ENCODE measurements at regions not wholly inside any gene's neighbourhood (a gene's known extent, or its start where the extent isn't known, plus 50 kb on each side); places are given as distances from the start of the nearest gene placed in this dataset.

DNA sequence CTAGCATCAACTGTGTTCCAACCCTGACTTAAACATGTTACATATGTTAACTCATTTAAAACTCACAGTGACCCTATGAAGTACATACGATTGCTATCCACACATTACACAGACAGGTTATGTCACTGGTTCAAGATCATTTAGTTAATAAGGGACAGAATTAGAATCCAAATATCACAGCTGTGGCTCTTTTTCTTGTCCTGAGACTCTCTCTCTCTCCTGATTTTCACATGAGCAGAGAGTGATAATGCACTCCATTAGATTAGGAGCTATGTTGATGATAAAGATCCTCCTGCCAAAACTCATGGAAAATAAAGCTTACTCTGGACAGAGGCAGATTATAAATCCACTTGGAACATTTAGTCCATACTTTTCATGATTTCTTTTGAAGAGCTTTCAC, 408.3 kb downstream of the PPARGC1A start:
- no peak overlapping the region for H3K4me3 ChIP-seq (ENCODE audit: low read depth, low read length)
- DNase-seq (ENCODE audit: low read depth), result no peak
- TF ChIP-seq, protein P1, sequence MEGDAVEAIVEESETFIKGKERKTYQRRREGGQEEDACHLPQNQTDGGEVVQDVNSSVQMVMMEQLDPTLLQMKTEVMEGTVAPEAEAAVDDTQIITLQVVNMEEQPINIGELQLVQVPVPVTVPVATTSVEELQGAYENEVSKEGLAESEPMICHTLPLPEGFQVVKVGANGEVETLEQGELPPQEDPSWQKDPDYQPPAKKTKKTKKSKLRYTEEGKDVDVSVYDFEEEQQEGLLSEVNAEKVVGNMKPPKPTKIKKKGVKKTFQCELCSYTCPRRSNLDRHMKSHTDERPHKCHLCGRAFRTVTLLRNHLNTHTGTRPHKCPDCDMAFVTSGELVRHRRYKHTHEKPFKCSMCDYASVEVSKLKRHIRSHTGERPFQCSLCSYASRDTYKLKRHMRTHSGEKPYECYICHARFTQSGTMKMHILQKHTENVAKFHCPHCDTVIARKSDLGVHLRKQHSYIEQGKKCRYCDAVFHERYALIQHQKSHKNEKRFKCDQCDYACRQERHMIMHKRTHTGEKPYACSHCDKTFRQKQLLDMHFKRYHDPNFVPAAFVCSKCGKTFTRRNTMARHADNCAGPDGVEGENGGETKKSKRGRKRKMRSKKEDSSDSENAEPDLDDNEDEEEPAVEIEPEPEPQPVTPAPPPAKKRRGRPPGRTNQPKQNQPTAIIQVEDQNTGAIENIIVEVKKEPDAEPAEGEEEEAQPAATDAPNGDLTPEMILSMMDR (IDR thresholded peaks at IDR 0.05; ENCODE audit: insufficient read depth, low read length), result no peak

DNA sequence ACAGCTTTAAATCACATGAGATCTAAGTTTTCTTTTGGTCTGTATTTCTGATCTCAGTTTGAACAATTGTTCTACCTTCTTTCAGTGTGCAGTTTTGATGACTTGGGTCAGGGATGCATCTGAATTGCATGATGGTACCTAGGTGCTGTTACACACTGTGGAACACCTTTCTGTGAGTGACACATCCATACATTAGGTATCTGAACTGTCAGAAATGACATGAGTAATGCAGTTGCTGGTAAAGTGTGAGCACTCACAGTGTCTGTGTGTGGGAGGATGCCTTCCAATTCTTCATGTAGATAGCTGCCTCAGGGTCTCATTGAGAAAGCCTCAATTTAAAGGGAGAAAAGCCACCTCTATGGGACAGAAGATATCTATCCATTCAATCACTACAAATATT, 411.9 kb downstream of the PPARGC1A start:
- H3K4me3 ChIP-seq (ENCODE audit: low read depth, low read length), result no peak overlapping the region
- TF ChIP-seq, protein P1 (IDR thresholded peaks at IDR 0.05; ENCODE audit: insufficient read depth, low read length), result no peak
- no peak for DNase-seq (ENCODE audit: low read depth)

DNA sequence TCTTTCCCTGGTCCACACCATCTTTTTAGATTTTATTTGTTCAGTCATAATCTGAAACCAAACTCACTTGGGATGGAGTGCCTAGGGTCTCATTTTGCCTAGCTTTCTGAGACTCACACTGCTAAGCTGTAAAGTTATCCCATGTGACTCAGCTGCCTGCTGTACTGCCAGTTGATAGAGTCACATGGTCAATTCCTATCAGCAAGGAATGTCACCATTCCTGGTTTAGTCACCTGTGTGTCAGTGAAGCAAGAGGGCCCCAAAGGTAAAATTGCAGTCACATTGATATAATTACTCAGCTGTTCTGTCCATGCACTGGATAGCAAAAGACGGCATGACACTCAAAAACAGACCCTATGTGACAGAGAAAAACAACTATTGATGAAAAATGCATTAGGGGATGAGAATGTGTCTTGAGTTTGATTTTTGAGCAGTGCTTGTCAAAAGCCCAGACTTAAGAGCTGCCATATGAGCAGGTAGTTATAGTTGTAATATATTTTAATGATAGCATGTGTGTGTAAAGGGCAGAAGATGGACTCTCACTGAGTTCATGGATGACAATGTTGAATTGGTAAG, 413.2 kb downstream of the PPARGC1A start:
- TF ChIP-seq, protein P1 (IDR thresholded peaks at IDR 0.05; ENCODE audit: insufficient read depth, low read length), result no peak
- no peak for DNase-seq (ENCODE audit: low read depth)
- H3K4me3 ChIP-seq (ENCODE audit: low read depth, low read length), result no peak overlapping the region

DNA sequence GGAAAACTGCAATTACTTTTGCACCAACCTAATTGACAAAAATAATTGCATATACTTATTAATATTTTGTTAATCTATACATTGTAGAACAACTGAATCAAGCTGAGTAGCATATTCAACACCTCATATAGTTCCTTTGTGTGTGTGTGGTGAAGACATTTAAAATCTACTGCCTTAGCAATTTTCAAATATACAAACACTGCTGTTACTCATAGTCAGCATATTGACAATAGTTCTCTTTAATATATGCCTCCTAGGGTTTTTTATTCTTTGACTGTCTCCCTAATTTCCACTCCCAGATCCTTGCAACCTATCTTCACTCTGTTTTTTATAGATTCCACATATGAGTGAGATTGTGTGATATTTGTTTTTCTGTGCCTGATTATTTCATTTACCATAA, 426.8 kb downstream of the PPARGC1A start:
- no peak for DNase-seq (ENCODE audit: low read depth)
- no peak overlapping the region for H3K4me3 ChIP-seq (ENCODE audit: low read depth, low read length)
- TF ChIP-seq, protein P1 (IDR thresholded peaks at IDR 0.05; ENCODE audit: insufficient read depth, low read length), result no peak

DNA sequence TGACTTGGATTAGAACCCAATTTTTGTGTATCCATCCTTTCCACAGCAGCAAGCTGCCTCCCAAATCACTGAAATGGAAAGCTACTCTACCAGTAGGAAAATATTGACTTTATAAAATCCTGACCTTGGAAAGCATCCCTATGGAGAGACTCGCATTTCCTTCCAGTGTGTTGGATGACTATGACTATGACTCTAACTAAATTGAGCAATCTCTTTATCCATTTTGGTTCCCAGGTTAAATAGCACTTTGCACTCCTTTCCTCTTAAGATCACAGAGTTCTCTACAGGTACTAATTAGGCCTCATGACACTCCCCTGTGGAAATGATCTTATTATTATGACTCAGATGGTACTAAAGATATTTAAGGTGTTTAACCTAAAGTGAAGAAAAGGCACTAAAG, 431.8 kb downstream of the PPARGC1A start:
- H3K4me3 ChIP-seq (ENCODE audit: low read depth, low read length), result no peak overlapping the region
- DNase-seq (ENCODE audit: low read depth), result no peak
- TF ChIP-seq, protein P1 (IDR thresholded peaks at IDR 0.05; ENCODE audit: insufficient read depth, low read length), result no peak

DNA sequence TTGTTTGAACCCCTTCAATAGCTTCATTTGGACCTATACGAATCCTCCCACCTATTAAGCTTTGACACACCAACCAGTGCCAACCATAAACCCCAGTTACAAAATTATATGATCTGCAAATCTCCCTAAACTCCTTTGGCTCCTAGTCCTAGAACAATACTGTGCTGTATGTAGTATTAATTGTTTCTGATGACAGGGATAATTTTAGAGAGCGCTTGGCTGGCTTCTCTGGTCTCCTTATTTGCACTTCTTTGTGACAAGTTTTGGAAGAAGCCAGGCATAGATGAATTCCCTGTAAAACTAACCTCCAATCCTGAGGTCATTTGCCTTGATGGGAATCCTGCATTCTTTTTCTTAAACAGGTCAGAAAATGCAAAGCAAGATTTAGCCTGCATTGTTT, 433.0 kb downstream of the PPARGC1A start:
- TF ChIP-seq, protein P1 (IDR thresholded peaks at IDR 0.05; ENCODE audit: insufficient read depth, low read length), result no peak
- no peak overlapping the region for H3K4me3 ChIP-seq (ENCODE audit: low read depth, low read length)
- DNase-seq (ENCODE audit: low read depth), result no peak
